Ascending aorta (tissue), 2 donors: ENCODE measurements at regions not wholly inside any gene's neighbourhood (a gene's known extent, or its start where the extent isn't known, plus 50 kb on each side); places are given as distances from the start of the nearest gene placed in this dataset.

Source experiments
- DNase-seq, 2 donors: peaks; one replicate each; pipeline ENCODE4 v3.0.0-alpha.2; 2019; ENCODE audit warnings: low spot score in 2 of 2
- H3K27ac ChIP-seq, 2 donors: fragments of 200-600 bp; sonication (generic); one replicate each; pipeline ENCODE4 v1.5.1; 2016 to 2017; ENCODE audit warnings: mild to moderate bottlenecking in 1 of 2
- H3K27me3 ChIP-seq: fragments of 200-600 bp; sonication (generic); one replicate; pipeline ENCODE4 v1.5.1; 2017
- H3K36me3 ChIP-seq, 2 donors: fragments of 200-600 bp; sonication (generic); one replicate each; pipeline ENCODE4 v1.5.1; 2016
- H3K4me1 ChIP-seq, 2 donors: fragments of 200-600 bp; sonication (generic); one replicate each; pipeline ENCODE4 v1.5.1; 2016 to 2017; ENCODE audit warnings: mild to moderate bottlenecking in 1 of 2
- H3K4me3 ChIP-seq, 2 donors: fragments of 200-600 bp; sonication (generic); one replicate each; pipeline ENCODE4 v1.5.1; 2016 to 2017; ENCODE audit warnings: mild to moderate bottlenecking in 1 of 2
- H3K9me3 ChIP-seq, 2 donors: fragments of 200-600 bp; sonication (generic); one replicate each; pipeline ENCODE4 v1.5.1; 2016
- CTCF ChIP-seq, 3 experiments: fragments of 200-600 bp in 2 of 3; fragments of 450-650 bp in 1 of 3; sonication (generic) in 2 of 3; IDR thresholded peaks; one replicate each; pipeline ENCODE4 v1.5.1; 2016 to 2019; ENCODE audit warnings: antibody characterized with exemption in 3 of 3, mild to moderate bottlenecking in 1 of 3, moderate library complexity in 1 of 3
- intact Hi-C: fragments of 100-400 bp; cut with DNase I; formaldehyde crosslinking; loops from one replicate; pipeline ENCODE4 v1.15.1; 2023

DNA sequence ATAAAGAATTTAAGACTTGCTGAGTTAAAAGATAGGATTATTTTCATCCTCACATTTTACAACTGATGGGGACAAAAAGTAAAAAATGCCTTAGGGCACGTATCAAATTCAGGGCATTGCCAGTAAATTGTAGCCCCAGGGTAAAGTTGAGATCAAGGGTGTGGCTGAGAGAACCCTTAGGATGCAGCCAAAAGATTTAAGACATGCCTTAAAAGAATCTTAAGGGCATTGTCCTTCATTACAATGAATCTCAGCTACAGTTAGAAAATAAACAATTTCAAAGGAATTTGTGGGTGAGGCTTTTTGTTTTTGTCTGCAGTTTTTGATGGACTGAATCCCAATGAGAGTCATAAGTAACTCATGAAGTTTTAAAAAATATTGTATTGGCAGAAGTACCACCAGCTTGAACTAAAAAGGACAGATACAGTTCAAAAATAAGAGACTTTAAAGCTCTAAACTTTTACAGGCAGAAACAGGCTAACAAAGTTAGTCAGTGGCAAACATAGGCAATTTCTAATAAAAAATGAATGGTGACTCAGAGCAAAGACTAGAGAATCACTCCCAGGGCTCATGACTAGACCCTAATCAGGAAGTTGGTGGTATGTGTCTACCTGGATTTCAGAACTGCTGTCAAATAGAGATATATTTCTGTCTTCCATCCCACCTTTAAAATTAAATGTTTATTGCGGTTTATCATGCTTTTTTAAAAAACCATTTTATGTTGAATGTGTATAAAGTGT, 165.1 kb upstream of the SNX7 start:
- H3K9me3 ChIP-seq, result no peaks in the 10 kb centered on the region
- H3K4me1 ChIP-seq, result no peaks in the 10 kb centered on the region
- no peaks in the 10 kb centered on the region for H3K27me3 ChIP-seq
- TF ChIP-seq CTCF (IDR thresholded peaks at IDR 0.05), result no peak
- H3K4me3 ChIP-seq, result no peak overlapping the region
- H3K36me3 ChIP-seq, result no peaks in the 10 kb centered on the region
- intact Hi-C loops, result no loop called here
- no peak for DNase-seq
- no peak overlapping the region for H3K27ac ChIP-seq

- Histone ChIP-seq H3K36me3 (no peaks in the 10 kb centered on the region), H3K4me1 (no peaks in the 10 kb centered on the region), H3K27me3 (no peaks in the 10 kb centered on the region), H3K9me3 (no peaks in the 10 kb centered on the region), H3K27ac (no peak overlapping the region), H3K4me3 (no peak overlapping the region)
- no peak for DNase-seq
- TF ChIP-seq CTCF (IDR thresholded peaks at IDR 0.05), result no peak
- intact Hi-C loops, result no loop called here
Measured at GRCh38 chr1:98493469-98493868, 168.1 kb upstream of the SNX7 start.

GRCh38 chr1:98490099-98490498, 171.4 kb upstream of the SNX7 start:
- H3K27ac ChIP-seq, result no peak overlapping the region
- H3K4me3 ChIP-seq, result no peak overlapping the region
- H3K9me3 ChIP-seq, result no peaks in the 10 kb centered on the region
- intact Hi-C loops, result no loop called here
- no peaks in the 10 kb centered on the region for H3K27me3 ChIP-seq
- no peaks in the 10 kb centered on the region for H3K4me1 ChIP-seq
- DNase-seq, result no peak
- no peak for TF ChIP-seq CTCF (IDR thresholded peaks at IDR 0.05)
- H3K36me3 ChIP-seq, result no peaks in the 10 kb centered on the region

DNA sequence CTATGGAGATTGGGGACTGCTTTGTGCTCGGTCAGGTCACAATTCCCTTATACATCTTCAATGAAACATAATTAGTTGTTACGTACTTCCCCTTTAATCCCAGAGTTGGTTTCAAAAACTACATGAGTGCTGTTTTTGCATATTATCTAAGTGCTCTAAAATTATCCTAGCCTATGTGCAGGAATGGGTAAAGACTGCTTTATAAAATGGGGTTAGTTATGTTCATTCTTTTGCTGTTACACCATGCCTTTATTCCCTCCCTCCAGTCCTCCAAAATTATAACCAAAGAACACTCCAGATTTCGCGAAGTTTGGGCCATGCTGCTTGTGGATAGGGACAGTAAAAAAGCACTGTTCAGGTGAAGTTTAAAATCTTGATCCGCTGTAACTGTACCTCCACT, 173.9 kb upstream of the SNX7 start:
- H3K9me3 ChIP-seq, result no peaks in the 10 kb centered on the region
- H3K4me1 ChIP-seq, result no peaks in the 10 kb centered on the region
- H3K4me3 ChIP-seq, result no peak overlapping the region
- H3K27ac ChIP-seq, result no peak overlapping the region
- H3K27me3 ChIP-seq, result no peaks in the 10 kb centered on the region
- TF ChIP-seq CTCF (IDR thresholded peaks at IDR 0.05), result no peak
- intact Hi-C loops, result no loop called here
- no peak for DNase-seq
- H3K36me3 ChIP-seq, result no peaks in the 10 kb centered on the region

DNA sequence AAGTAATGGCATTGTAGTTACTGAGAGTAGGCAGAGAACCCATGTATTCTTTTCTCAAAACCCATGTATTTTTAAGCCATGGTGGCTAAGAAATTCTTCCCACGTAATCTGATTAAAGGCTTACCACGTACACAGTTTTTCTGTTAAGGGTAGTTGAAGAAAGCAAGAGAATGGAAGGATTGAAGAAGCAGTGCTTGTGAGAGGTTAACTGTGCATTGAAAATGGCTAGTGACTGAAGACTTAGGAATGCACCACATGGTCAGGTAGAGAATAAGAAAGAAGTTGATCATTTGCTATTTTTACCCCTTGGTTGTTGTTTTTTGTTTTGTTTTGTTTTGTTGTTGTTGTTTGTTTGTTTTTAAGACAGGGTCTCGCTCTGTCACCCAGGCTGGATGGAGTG, 178.9 kb upstream of the SNX7 start:
- Histone ChIP-seq H3K36me3 (no peaks in the 10 kb centered on the region), H3K4me3 (no peak overlapping the region), H3K27ac (no peak overlapping the region), H3K4me1 (no peaks in the 10 kb centered on the region), H3K9me3 (no peaks in the 10 kb centered on the region), H3K27me3 (no peaks in the 10 kb centered on the region)
- DNase-seq, result no peak
- TF ChIP-seq CTCF (IDR thresholded peaks at IDR 0.05), result no peak
- intact Hi-C loops, result no loop called here

DNA sequence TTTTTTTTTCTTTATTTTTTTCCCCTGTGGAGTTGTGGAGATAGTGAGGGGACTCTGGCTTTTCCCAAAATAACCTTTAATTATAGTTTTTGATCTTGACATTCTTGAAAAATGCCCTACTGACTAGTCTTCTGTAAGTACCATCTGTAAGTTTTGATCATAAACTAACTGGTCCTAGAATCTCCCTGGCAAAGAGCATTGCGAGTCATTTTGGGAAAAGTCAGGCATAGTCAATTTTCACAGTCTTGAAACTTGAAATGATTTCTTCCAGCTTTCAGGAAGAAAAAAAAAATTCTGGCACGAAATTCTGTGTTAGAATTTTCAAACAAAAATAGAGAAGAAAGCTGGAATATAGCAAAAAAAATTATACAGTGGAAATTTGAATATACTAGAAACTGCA, 181.2 kb upstream of the SNX7 start:
- no peaks in the 10 kb centered on the region for H3K27me3 ChIP-seq
- intact Hi-C loops, result no loop called here
- H3K4me3 ChIP-seq, result no peak overlapping the region
- no peaks in the 10 kb centered on the region for H3K9me3 ChIP-seq
- no peak for TF ChIP-seq CTCF (IDR thresholded peaks at IDR 0.05)
- no peak overlapping the region for H3K27ac ChIP-seq
- H3K4me1 ChIP-seq, result no peaks in the 10 kb centered on the region
- no peak for DNase-seq
- no peaks in the 10 kb centered on the region for H3K36me3 ChIP-seq
